ENCODE measurements at regions not wholly inside any gene's neighbourhood (a gene's known extent, or its start where the extent isn't known, plus 50 kb on each side); places are given as distances from the start of the nearest gene placed in this dataset.

GRCh38 chr4:178471994-178472393 lies 1029.8 kb upstream of the AGA start:
- TF ChIP-seq CTCF (IDR thresholded peaks at IDR 0.05 in 2 of 3, conservative IDR thresholded peaks at IDR 0.05 in 1 of 3; ENCODE audit: borderline replicate concordance in 1 of 3, insufficient read depth in 1 of 3, low read depth in 2 of 3, low read length in 2 of 3) = no peak
- no peak for TF ChIP-seq ZBTB33 (IDR thresholded peaks at IDR 0.05; ENCODE audit: extremely low read depth, insufficient replicate concordance, low read length)
- no peak for TF ChIP-seq POLR2AphosphoS5 (IDR thresholded peaks at IDR 0.05; ENCODE audit: low read depth, low read length)
- no peak for TF ChIP-seq EZH2phosphoT487 (IDR thresholded peaks at IDR 0.05; ENCODE audit: borderline replicate concordance)
- no peak for TF ChIP-seq POLR2A (IDR thresholded peaks at IDR 0.05; ENCODE audit: borderline replicate concordance, extremely low read depth, insufficient read depth, insufficient read length)
- TF ChIP-seq JUND (IDR thresholded peaks at IDR 0.05) = no peak
- no peak for TF ChIP-seq EZH2 (IDR thresholded peaks at IDR 0.05)
- no peak for TF ChIP-seq MAX (IDR thresholded peaks at IDR 0.05)
- TF ChIP-seq RAD21 (IDR thresholded peaks at IDR 0.05; ENCODE audit: low read depth) = no peak
- TF ChIP-seq SRF (IDR thresholded peaks at IDR 0.05; ENCODE audit: low read depth) = no peak
- no peak for TF ChIP-seq REST (IDR thresholded peaks at IDR 0.05; ENCODE audit: low read depth)

Data from HCT116 (cell line).